Small intestine (tissue), 7 donors: ENCODE measurements at regions not wholly inside any gene's neighbourhood (a gene's known extent, or its start where the extent isn't known, plus 50 kb on each side); places are given as distances from the start of the nearest gene placed in this dataset.

Experiments used
- DNase-seq, 2 donors: peaks; one replicate each; pipeline versions ENCODE4 v3.0.0 to v3.0.0-alpha.2; 2013
- FAIRE-seq: peaks from 2 replicates; lab custom pipeline; 2012; peaks lifted over from hg19 to GRCh38; lab: Jason Lieb, UNC
- H3K27ac ChIP-seq, 3 donors: one replicate each; pipeline ENCODE4 v1.5.1; 2013; ENCODE audit warnings: low read length in 2 of 3, mild to moderate bottlenecking in 2 of 3, control low read depth in 1 of 3, inconsistent platforms in 1 of 3, low read depth in 1 of 3, moderate library complexity in 1 of 3
- H3K27me3 ChIP-seq, 3 donors: one replicate each; pipeline ENCODE4 v1.6.1; 2013; ENCODE audit warnings: low read length in 3 of 3, inconsistent platforms in 1 of 3; ENCODE audit not compliant: control insufficient read depth in 3 of 3, insufficient read depth in 3 of 3
- H3K36me3 ChIP-seq, 3 donors: one replicate each; pipeline ENCODE4 v1.6.1; 2013; ENCODE audit warnings: low read length in 3 of 3, inconsistent platforms in 1 of 3, low read depth in 1 of 3, mild to moderate bottlenecking in 1 of 3, moderate library complexity in 1 of 3; ENCODE audit not compliant: control insufficient read depth in 3 of 3, insufficient read depth in 2 of 3
- H3K4me1 ChIP-seq, 3 donors: one replicate each; pipeline ENCODE4 v1.6.1; 2013; ENCODE audit warnings: low read length in 2 of 3, inconsistent platforms in 1 of 3, low read depth in 1 of 3, mild to moderate bottlenecking in 1 of 3, moderate library complexity in 1 of 3; ENCODE audit not compliant: control insufficient read depth in 3 of 3, insufficient read depth in 2 of 3
- H3K4me3 ChIP-seq, 3 donors: one replicate each; pipeline ENCODE4 v1.5.1; 2013; ENCODE audit warnings: low read length in 3 of 3, control low read depth in 1 of 3, inconsistent platforms in 1 of 3, low read depth in 1 of 3, mild to moderate bottlenecking in 1 of 3, moderate library complexity in 1 of 3
- H3K9me3 ChIP-seq, 2 donors: one replicate each; pipeline ENCODE4 v1.6.1; 2013; ENCODE audit warnings: low read depth in 1 of 2, low read length in 1 of 2; ENCODE audit not compliant: control insufficient read depth in 2 of 2, insufficient read depth in 1 of 2
- WGBS, 3 donors: extraction: QIAGEN DNeasy Blood & Tissue Kit; methylation state at CpG; one replicate each; pipeline ENCODE4 v1.1.7; 2013; 5-methylcytosine and 5-hydroxymethylcytosine counted together
- donor health status: healthy with polysubstance abuse.
- donor health status: control.
- donor health status: control.
- donor health status: Bipolar disorder and iron deficiency.
- donor health status: healthy.

DNA sequence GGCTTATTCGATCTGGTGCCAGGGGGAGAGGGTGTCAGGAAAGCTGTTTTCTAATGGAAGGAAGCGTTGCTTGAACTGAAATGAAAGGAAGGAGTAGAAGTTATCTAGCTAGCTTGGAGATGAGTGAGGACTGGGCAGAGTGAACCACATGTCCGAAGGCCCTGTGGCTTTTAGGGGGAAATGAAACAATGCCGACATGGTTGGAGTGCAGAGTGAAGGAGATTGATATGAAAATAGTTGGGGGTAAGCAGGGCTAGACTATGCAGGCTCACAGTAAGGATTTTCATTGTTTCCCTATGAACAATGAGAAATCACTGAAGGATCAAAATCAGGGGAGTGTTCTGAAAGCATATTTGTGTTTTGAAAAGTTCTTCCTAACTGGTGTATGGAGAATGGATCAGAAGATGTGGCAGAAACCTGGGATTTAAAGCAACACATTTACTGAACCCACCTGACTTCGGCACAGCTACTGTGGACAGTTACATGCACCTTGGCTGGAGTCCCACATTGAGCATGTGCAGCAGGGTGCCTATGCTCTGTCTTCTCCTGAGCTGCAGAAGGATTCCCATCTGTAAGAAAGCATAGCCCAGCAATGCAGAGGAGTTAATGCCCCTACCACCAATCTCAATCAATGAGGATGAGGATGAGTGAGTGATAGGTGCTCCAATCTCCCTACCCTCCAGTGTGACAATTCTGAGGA lies 144.4 kb upstream of the TBCA start:
- Histone ChIP-seq H3K4me1 (no peaks in the 10 kb centered on the region), H3K27me3 (peaks cover 0 to 4% (median 0%) of the 10 kb centered on the region in 3 donors), H3K9me3 (no peaks in the 10 kb centered on the region), H3K27ac (no peak overlapping the region), H3K4me3 (no peak overlapping the region), H3K36me3 (no peaks in the 10 kb centered on the region)
- WGBS, 3 donors, result 74 to 79% (median 79%) methylated on average over 5 of the region's 5 CpGs
- FAIRE-seq (no peak), DNase-seq (no peak)

- 91 to 97% (median 96%) methylated on average over 5 of the region's 5 CpGs for WGBS, 3 donors
- no peak overlapping the region for H3K27ac ChIP-seq
- H3K9me3 ChIP-seq, result no peaks in the 10 kb centered on the region
- H3K27me3 ChIP-seq, result peaks cover 0 to 14% (median 7%) of the 10 kb centered on the region in 3 donors
- DNase-seq, result no peak
- no peak overlapping the region for H3K4me3 ChIP-seq
- no peak for FAIRE-seq
- no peaks in the 10 kb centered on the region for H3K4me1 ChIP-seq
- H3K36me3 ChIP-seq, result no peaks in the 10 kb centered on the region
Measured at GRCh38 chr5:77915346-77915745, 139.2 kb upstream of the TBCA start.

DNA sequence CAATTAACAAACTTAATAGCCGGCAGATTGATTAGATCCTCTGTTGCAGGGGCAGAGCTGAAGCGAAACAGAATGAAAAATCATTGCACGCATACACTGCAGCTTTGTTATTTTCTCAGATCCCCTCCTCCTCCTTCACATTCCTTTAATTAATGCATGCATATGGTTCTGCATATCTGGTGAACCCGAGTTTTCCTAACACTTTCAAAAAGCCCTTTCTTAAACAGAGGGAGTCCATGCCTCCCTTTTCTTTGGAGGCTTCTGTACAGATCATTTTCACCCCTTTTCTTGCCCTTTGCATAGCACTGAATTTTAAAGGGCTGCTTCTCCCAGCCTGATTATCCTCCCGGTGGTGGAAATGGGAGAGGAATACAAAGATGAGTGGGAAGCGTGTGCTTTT lies 136.6 kb upstream of the TBCA start:
- no peak overlapping the region for H3K4me3 ChIP-seq
- no peaks in the 10 kb centered on the region for H3K4me1 ChIP-seq
- 54 to 57% (median 56%) methylated on average over 6 of the region's 6 CpGs for WGBS, 3 donors
- FAIRE-seq (no peak), DNase-seq (no peak)
- peaks cover 0 to 14% (median 7%) of the 10 kb centered on the region in 3 donors for H3K27me3 ChIP-seq
- no peaks in the 10 kb centered on the region for H3K36me3 ChIP-seq
- H3K9me3 ChIP-seq, result no peaks in the 10 kb centered on the region
- no peak overlapping the region for H3K27ac ChIP-seq

DNA sequence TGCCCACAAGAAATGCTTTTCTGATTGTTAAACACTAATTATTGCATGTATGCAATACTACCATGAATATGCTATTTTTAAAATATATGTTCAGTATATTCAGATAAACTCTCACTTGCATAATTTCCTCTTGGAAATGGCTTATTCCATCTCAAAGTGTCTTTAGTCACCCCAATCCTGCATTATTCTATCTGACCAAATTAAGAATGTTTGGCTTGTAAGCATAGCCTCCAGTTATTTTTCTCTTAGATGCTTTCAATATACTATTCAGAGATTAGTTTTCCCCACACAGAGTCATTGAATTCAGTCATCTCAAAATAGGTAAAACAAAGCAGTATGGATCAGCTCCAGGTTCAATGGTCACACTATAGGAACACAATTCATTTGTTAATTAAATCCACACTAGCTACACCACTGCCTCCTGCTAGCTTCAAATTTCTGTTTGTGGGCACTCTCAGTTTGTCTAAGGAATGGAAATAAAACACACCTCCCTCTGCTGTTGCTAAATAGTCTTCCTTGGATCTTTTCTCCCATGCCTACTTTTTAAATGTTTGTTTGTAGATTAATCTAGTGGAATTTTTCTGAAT lies 134.6 kb upstream of the TBCA start:
- DNase-seq, result no peak
- Histone ChIP-seq H3K4me3 (no peak overlapping the region), H3K9me3 (no peaks in the 10 kb centered on the region), H3K27ac (no peak overlapping the region), H3K36me3 (no peaks in the 10 kb centered on the region), H3K4me1 (no peaks in the 10 kb centered on the region), H3K27me3 (peaks cover 0 to 19% (median 7%) of the 10 kb centered on the region in 3 donors)
- FAIRE-seq, result no peak

DNA sequence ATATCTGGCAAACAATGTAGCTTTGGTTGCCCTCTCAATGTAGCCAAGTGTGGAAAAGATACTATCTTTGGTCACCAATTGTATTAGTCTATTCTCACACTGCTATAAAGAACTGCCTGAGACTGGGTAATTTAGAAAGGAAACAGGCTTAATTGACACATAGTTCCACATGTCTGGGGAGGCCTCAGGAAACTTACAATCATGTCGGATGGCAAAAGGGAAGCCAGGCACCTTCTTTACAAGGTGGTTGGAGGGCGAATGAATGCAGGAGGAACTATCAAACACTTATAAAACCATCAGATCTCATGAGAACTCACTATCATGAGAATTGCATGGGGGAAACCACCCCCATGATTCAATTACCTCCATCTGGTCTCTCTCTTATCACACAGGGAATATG lies 133.1 kb upstream of the TBCA start:
- Histone ChIP-seq H3K36me3 (no peaks in the 10 kb centered on the region), H3K27ac (no peak overlapping the region), H3K4me3 (no peak overlapping the region), H3K9me3 (no peaks in the 10 kb centered on the region), H3K27me3 (peaks cover 0 to 19% (median 7%) of the 10 kb centered on the region in 3 donors), H3K4me1 (no peaks in the 10 kb centered on the region)
- WGBS, 3 donors, result 86 to 91% (median 89%) methylated on average over 2 of the region's 2 CpGs
- FAIRE-seq, result no peak
- no peak for DNase-seq

GRCh38 chr5:77908787-77909186 lies 132.6 kb upstream of the TBCA start:
- Histone ChIP-seq H3K27me3 (peaks cover 0 to 19% (median 7%) of the 10 kb centered on the region in 3 donors), H3K27ac (no peak overlapping the region), H3K4me1 (no peaks in the 10 kb centered on the region), H3K4me3 (no peak overlapping the region), H3K36me3 (no peaks in the 10 kb centered on the region), H3K9me3 (no peaks in the 10 kb centered on the region)
- 75 to 85% (median 78%) methylated on average over 3 of the region's 3 CpGs for WGBS, 3 donors
- no peak for DNase-seq
- FAIRE-seq, result no peak

- Histone ChIP-seq H3K36me3 (no peaks in the 10 kb centered on the region), H3K27ac (no peak overlapping the region), H3K9me3 (no peaks in the 10 kb centered on the region), H3K27me3 (peaks cover 0 to 16% (median 5%) of the 10 kb centered on the region in 3 donors), H3K4me1 (no peaks in the 10 kb centered on the region), H3K4me3 (no peak overlapping the region)
- FAIRE-seq, result no peak
- WGBS, 3 donors, result 75 to 90% (median 88%) methylated on average over 2 of the region's 2 CpGs
- no peak for DNase-seq
Measured at GRCh38 chr5:77907786-77908185, 131.6 kb upstream of the TBCA start.

- 84 to 90% (median 89%) methylated on average over 8 of the region's 8 CpGs for WGBS, 3 donors
- DNase-seq, result no peak
- Histone ChIP-seq H3K27ac (no peak overlapping the region), H3K9me3 (no peaks in the 10 kb centered on the region), H3K4me1 (no peaks in the 10 kb centered on the region), H3K27me3 (peaks cover 0 to 9% (median under 1%) of the 10 kb centered on the region in 3 donors), H3K36me3 (no peaks in the 10 kb centered on the region), H3K4me3 (no peak overlapping the region)
- FAIRE-seq, result no peak
Measured at GRCh38 chr5:77906806-77907205, 130.7 kb upstream of the TBCA start.
